ENCODE measurements at regions not wholly inside any gene's neighbourhood (a gene's known extent, or its start where the extent isn't known, plus 50 kb on each side); places are given as distances from the start of the nearest gene placed in this dataset.

- no peak for DNase-seq (ENCODE audit: low read depth in 2 of 2)
These were observed 325.6 kb downstream of the TTLL7 start for GRCh38 chr1:83673312-83673711.

- DNase-seq (ENCODE audit: low read depth in 2 of 2) = no peak
These were observed 327.3 kb downstream of the TTLL7 start for GRCh38 chr1:83671586-83671985.

GRCh38 chr1:83670909-83671565 is 327.9 kb downstream of the TTLL7 start:
- DNase-seq (ENCODE audit: low read depth in 2 of 2) = no peak

- no peak for DNase-seq (ENCODE audit: low read depth in 2 of 2)
These were observed 357.0 kb downstream of the TTLL7 start for GRCh38 chr1:83641796-83642443.

- DNase-seq (ENCODE audit: low read depth in 2 of 2) = no peak
These were observed 357.7 kb downstream of the TTLL7 start for GRCh38 chr1:83641206-83641658.

GRCh38 chr1:83639785-83640184 is 359.1 kb downstream of the TTLL7 start:
- DNase-seq (ENCODE audit: low read depth in 2 of 2) = no peak

- DNase-seq (ENCODE audit: low read depth in 2 of 2) = no peak
These were observed 361.3 kb downstream of the TTLL7 start for GRCh38 chr1:83637586-83637985.

GRCh38 chr1:83637009-83637408 is 361.9 kb downstream of the TTLL7 start:
- DNase-seq (ENCODE audit: low read depth in 2 of 2) = no peak

GRCh38 chr1:83632906-83633305 is 366.0 kb downstream of the TTLL7 start:
- no peak for DNase-seq (ENCODE audit: low read depth in 2 of 2)

- DNase-seq (ENCODE audit: low read depth in 2 of 2) = no peak
These were observed 367.1 kb downstream of the TTLL7 start for GRCh38 chr1:83631851-83632250.

- DNase-seq (ENCODE audit: low read depth in 2 of 2) = no peak
These were observed 371.9 kb downstream of the TTLL7 start for GRCh38 chr1:83627045-83627444.

- DNase-seq (ENCODE audit: low read depth in 2 of 2) = no peak
These were observed 372.3 kb downstream of the TTLL7 start for GRCh38 chr1:83626603-83627002.

GRCh38 chr1:83625646-83626045 is 373.3 kb downstream of the TTLL7 start:
- DNase-seq (ENCODE audit: low read depth in 2 of 2) = no peak

- no peak for DNase-seq (ENCODE audit: low read depth in 2 of 2)
These were observed 378.9 kb downstream of the TTLL7 start for GRCh38 chr1:83620016-83620415.

- no peak for DNase-seq (ENCODE audit: low read depth in 2 of 2)
These were observed 379.6 kb downstream of the TTLL7 start for GRCh38 chr1:83619170-83619896.

- no peak for DNase-seq (ENCODE audit: low read depth in 2 of 2)
These were observed 381.0 kb downstream of the TTLL7 start for GRCh38 chr1:83617883-83618282.

- no peak for DNase-seq (ENCODE audit: low read depth in 2 of 2)
These were observed 383.6 kb downstream of the TTLL7 start for GRCh38 chr1:83615370-83615769.

GRCh38 chr1:83606416-83606955 is 392.4 kb downstream of the TTLL7 start:
- no peak for DNase-seq (ENCODE audit: low read depth in 2 of 2)

- DNase-seq (ENCODE audit: low read depth in 2 of 2) = no peak
These were observed 402.6 kb downstream of the TTLL7 start for GRCh38 chr1:83596331-83596730.

- no peak for DNase-seq (ENCODE audit: low read depth in 2 of 2)
These were observed 405.9 kb downstream of the TTLL7 start for GRCh38 chr1:83593073-83593472.

- DNase-seq (ENCODE audit: low read depth in 2 of 2) = no peak
These were observed 410.8 kb downstream of the TTLL7 start for GRCh38 chr1:83588140-83588539.

GRCh38 chr1:83583351-83584014 is 415.4 kb downstream of the TTLL7 start:
- no peak for DNase-seq (ENCODE audit: low read depth in 2 of 2)

Data from stimulated activated CD4-positive, alpha-beta T cell treated with anti-CD3 and anti-CD28 coated beads, Interleukin-1b, Interleukin-23, amount 100 ng/mL, for 1 hour (primary cell).